GM19438 (cell line): ENCODE measurements at regions not wholly inside any gene's neighbourhood (a gene's known extent, or its start where the extent isn't known, plus 50 kb on each side); places are given as distances from the start of the nearest gene placed in this dataset.
"Not testable (repeated sequence)": the region's sequence is repeated elsewhere in the genome, so short reads cannot be mapped to it uniquely, and the experiment has no call there.

Experiments used
- ATAC-seq: cut with Tn5 transposase; IDR thresholded peaks from one replicate; pipeline ENCODE4 v1.9.1; 2021; ENCODE audit warnings: low read depth; ENCODE audit not compliant: unreplicated experiment

DNA sequence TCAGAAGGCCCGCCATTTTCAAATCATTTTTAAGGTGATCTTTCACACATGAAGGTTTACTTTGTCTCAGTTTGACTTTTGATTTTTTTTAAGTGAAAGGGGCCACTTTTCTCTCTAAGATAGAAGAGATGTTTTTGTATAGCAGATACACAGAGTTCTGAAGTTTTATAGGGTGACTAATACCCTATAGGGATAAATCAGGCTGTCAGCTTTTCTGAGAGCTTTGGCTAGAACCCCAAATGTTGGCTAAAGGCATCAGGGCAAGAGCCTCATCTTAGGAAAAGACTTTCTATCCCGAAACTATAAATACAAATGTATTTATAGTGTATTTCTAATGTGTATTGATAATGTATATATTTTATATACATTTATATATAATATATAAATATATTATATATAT lies 181.4 kb downstream of the TBX18 start:
- ATAC-seq, result no peak

DNA sequence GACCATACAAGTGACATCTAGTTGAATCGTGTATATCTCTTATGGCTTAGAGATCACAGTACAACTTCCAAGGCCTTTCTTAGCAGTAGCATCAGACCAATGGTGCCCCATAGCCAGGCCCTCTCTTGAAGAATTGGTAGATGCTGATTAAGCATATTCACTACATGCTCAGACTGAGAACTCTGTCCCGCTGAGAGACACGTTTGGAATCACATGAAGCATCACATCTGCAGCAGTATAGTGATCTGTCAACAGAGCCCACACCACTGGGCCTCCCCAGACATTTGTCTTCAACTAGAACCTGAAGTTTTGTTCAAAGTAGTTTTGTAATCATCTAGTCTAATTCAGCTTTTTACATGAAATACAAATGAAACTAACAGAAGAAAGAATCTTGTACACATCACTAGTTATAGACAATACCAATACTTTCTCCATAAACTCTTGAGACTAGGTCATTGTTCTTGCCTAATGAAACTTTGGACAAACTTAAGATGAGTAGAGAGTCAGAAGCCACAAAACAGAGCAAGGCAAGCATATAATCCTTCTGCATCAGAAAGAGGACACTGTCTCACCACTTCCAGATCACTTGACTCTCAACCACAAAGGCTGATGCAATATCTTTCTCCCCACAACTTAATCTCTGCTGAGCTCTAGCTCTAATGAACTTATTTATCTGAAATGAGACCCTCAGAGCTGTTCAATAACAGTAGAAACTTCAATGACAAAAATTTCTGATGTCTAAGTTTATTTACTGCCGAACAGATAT lies 182.7 kb downstream of the TBX18 start:
- ATAC-seq, result peak; percentile 78

DNA sequence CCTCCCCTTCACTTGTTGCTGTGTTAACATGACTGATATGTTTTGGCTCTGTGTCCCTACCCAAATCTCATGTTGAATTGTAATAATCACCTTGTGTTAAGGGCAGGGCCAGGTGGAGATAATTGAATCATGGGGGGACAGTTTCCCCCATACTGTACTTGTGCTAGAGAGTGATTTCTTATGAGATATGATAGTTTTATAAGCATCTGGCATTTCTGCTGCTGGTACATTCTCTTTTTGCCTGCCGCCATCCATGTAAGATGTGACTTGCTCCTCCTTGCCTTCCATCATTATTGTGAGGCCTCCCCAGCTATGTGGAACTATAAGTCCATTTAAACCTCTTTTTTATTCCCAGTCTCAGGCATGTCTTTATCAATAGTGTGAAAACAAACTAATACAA lies 185.0 kb downstream of the TBX18 start:
- no peak for ATAC-seq

DNA sequence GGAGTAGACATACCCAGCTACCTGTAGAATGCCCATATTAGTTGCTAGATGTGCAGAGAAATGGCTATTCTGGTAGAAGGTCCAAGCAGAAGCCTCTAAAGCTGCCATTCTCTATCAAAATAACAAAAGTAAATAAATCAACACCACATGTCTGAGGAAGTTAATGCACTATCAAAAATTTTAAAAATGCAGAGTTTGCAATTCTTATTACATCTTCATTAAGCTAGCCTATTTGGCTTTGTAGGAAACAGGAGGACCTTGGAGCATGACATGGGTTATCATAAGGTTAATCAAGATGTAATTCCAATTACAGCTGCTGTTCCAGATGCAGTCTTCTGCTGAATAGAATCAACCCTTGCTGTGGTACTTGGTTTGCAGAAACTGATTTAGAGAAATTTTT lies 188.4 kb downstream of the TBX18 start:
- ATAC-seq, result no peak

DNA sequence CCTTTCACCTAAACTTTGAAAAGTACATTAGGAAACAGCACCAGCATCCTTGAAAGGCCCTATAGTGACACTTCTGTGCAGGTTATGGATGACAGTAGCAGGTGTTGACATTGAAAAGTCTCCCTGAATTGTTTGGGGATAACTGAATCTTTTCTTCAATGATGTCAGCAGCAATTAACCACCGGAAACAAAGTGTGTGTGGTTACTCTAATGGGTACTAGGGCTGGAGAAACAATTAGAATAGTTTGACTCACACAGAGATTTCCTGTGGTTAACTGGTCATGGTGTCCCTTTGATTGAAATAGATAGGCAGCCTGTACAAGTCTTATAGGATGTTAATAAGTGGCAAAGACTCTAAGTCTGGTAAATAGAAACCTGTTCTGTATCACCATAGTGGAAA lies 189.1 kb downstream of the TBX18 start:
- peak; percentile 99 for ATAC-seq

DNA sequence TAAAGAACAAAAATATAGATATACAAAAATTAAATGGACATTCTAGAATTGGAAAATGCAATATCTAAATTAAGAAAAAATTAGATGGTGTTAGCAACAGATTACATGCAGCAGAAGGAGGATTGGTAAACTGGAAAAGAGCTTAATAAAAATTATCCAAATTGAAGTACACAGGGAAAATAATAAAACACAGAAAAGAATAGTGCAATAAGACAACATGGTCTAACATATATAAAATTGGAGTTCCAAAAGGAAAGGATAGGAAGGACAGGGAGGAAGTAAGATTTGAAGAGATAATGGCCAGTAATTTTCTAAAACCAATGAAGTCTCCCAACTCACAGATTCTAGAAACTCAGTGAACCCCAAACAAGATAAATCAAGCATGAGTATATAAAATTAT lies 194.5 kb downstream of the TBX18 start:
- ATAC-seq, result no peak

DNA sequence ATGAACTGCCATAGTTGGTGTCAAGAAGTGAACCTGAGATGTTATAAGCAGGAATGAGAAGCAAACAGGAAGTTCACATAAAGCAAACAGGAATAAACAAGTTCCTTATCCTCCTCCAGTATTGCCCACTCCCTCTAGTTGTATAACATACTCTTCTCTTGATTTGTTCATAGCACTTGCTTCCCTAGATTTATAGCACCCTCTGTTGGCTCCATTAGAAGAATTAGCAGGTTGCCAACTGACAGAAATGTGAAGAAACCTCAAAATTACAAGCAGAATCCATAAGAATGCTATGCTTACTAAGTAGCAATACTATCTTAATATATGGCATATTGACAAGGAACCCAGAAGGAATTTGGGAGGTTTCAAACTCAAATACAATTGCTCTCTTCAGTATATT lies 195.4 kb downstream of the TBX18 start:
- no peak for ATAC-seq

DNA sequence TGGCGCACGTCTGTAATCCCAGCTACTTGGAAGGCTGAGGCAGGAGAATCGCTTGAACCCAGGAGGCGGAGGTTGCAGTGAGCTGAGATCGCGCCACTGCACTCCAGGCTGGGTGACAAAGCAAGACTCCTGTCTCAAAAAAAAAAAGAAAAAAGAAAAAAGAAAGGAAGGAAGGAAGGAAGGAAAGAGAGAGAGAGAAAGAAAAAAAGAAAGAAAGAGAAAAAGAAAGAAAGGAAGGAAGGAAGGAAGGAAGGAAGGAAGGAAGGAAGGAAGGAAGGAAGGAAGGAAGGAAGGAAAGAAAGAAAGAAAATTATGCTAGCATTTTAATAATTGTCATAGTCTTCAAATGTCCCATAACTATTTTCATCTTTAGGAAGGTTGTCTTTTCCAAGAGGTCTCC lies 198.7 kb downstream of the TBX18 start:
- not testable (repeated sequence) for ATAC-seq

DNA sequence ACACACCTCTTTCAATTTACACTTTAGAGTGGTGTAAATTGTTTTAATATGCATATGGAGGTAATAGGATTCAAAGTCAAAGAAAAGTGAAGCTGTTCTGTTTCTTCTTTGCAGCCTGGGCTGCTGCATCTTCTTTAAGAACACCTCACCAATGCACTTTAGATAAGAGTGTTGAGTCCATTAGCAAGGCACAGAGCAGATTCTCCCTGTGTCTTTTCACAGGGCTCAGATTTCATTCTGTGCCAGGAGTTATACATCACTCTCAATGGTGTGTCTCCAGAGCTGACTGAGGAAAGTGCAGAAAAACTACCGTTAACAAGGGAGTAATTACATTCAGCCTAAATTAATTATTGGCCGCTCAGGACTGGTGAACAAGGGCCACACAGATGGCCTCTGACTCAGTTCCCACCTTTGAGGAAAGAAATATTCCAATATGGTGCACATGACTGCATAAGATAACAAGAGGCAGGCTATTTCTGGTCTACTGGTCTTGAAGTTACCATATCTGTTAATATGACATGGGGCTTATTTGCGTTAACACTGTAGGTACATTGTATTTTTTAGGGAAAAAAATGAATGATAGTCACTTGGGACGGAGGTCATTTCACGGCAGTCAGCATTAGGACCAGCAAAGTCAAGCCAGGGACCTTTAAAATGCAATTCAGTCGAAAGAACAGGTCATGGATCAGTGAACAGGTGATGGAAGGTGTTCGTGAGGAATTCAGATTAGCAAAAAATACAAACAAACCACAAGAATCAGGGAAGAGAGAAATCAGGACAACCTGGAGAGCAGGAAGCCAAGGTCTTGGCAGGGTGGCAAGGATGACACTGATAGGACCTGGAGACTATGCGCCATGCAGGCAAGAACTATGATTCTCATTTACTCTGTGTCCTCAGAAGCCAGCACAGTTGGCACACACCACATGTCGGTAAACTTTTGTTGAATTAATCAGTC lies 203.7 kb downstream of the TBX18 start:
- ATAC-seq, result no peak

DNA sequence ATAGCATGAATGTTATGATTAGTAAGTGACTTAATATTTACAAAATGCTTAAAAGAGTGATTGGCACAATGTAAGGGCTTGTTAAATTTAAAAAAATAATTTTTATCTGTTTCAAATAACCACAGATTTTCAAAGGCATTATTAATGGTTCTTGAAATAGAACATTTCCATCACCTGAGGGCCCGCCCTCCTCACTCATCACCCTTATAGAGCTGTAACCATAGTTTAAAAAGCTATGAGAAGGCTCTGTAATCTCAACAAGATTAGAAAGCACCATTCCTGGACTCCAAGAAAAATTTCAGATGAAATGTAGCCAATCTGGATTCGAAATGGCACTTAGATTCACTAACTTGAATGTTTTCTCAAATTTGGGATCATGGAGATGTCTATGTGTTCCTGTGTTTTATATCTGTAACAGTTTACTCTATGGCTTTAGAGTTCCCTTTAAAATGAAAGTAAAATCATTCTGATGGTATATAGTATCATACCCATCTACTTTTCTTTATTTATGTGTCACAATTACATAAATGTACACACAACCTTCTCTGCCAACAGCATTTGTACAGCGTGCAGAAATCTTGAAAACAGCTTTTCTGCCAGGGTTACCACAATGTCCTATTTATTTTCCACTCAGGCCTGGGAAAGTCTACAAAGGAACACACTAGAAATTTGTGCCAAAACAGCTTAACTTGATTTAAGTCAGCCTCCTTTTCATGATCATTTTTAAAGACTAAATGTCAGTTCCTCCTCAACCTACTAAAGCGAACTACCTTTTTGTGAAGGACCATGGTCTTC lies 207.7 kb downstream of the TBX18 start:
- ATAC-seq, result no peak

DNA sequence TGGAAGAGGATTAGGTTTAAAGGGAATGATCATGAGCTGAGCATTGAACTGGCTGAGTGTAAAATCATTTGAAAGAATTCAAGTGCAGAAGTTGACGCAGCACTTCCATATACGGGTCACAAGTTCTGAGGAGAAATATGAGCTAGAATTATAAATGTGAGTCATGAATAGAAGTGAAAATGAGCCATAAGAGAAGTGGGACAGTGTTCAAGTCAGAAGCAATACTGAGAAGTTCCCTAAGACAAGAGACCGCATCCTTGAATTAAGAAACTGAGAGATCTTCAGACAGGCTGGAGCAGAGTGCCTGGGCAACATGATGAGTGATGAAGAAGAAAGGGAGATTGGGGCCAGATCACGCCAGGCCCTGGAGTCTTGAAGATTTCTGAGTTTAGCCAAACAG lies 209.7 kb downstream of the TBX18 start:
- ATAC-seq, result no peak

DNA sequence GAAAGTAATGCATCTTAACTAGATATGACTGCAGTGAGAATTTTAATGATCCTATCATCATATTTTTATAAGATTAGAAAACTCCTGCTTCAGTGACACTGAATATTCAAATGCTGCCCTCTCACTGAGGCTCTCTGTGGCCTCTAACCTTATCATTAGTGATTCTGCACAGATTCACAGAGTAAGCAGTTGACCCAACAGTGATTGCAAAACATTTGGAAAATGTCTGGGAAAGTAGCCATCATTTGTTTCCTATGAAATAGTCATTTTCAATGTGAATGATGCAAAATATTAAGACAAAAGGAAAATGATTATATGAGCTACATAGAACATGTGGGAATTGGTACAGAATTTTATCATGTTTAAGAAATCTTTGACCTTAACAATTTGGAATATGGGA lies 210.3 kb downstream of the TBX18 start:
- no peak for ATAC-seq

DNA sequence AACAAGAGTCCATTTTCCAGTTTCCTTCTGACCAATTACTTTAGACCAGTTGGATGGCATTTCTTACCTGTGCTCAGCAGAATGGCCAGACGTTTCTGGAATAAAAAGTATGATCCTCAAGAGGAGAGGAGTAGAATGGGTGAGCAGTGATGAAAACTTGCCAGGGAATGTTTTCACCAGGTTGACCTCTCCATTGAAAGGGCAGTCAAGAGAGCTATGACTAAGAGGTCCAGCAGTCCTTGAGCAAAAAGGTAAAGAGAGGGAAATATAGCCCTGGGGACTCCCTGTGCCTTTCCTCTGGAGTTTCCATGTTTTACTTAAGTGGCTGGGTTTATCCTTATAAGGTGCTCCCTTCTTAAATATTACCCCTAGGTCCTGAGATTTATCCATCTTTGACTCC lies 210.9 kb downstream of the TBX18 start:
- ATAC-seq, result no peak

DNA sequence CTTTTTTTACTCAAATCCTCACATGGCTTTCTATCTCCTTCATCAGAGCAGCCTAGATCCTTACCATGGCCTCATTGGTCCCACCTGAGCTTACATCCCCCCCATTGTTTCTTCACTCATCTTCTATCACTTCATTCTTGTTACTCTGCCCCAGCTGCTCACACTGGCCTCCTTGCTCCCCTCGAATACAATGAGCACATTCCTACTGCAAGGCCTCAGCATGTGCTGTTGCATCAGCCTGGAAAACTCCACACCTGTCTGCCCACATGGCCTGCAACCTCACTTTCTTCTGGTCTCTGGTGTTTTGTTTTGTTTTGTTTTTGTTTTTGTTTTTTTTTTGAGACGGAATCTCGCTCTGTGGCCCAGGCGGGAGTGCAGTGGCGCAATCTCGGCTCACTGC lies 212.6 kb downstream of the TBX18 start:
- ATAC-seq, result no peak

DNA sequence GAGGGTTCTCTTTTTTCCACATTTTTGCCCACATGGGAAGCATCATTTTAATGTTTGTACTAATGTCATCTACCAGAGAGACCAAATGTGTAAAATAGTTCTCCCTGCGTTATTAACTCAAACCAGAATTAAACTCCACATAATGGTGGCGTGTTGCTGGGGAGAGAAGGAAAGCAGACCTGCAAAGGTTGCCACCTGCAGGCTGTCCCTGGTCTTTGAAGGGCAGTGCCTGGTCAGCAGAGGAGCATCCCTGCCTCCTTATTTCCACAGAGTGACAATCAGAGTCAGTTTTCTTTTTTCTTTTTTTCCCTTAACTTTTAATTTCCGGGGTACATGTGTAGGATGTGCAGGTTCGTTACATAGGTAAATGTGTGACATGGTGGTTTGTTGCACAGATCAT lies 214.5 kb downstream of the TBX18 start:
- ATAC-seq, result no peak

DNA sequence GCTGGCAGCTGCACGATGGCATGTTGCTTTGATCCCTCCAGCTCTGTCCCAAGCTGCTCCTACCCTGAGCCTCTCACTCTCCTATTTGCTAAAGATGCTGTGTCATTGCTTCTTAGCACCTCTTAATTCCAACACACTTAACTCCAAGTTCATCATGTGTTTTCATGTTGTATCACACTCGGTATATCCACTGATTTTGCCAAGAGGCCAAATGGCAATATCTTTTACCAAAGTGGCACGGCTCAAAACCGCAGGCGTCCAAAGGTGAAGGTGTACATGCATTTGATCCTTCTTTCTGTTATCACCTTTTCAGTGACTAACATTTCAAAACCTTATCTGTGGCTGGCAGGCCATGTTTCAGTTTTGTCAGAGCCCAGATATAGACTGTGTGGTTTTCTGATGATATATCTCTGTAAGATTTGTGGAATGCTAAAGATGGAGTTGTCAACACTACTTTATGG lies 217.0 kb downstream of the TBX18 start:
- no peak for ATAC-seq

DNA sequence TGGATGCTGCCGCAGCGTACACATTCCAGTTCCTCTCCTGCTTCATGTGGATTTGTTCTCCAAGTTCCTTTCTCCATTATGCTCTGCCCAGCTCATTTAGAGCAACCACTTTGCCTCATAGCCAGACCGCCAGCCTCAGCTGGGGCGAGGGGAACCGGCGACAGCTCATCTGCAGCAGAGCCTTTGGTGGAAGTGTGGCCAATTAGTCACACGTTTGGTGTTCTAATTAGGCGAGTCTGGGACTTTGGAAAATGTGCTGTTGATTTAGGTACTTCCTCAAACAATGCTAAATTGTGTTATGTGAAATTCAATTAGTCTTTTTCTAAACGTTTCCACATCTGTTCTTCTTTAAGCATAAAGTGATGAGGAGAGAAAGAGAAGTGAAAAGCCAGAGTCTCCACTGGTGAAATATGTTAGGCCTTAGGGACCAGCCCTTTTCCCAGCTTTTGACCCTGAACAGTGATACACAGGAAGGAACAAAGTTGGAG lies 217.9 kb downstream of the TBX18 start:
- ATAC-seq, result no peak

DNA sequence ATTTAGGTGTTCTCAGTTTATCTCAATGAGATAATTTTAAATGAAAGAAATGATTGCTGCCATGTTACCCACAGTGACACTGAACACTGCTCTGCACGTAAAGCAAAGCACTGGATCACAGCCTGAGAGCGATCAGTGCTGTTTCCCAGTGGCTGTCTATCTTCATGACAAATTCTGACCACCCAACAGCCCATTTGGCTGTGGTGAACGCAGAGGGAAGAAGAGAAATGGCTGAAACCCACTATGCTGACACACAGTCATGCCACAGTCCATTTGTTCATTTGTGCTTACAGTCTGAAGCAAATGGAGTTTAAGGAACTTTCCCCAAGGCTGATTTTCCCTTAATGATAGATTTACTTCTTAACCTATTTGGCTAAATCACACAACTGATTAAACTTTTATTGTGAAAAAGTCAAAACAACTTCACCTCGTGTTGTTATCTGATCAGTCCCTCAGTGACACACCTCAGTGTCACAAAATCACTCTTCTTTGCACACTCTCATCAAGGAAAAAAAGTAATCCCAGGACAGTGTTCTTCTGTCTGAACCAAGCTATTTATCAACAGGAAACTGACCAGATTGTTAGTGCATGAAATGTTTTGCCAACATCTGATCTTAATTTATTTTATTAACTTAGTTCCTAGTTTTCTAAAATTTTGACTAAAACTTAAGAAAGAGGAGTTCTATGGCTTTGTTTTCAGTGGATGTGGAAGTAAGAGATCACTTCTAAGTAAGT lies 225.1 kb downstream of the TBX18 start:
- ATAC-seq, result no peak

DNA sequence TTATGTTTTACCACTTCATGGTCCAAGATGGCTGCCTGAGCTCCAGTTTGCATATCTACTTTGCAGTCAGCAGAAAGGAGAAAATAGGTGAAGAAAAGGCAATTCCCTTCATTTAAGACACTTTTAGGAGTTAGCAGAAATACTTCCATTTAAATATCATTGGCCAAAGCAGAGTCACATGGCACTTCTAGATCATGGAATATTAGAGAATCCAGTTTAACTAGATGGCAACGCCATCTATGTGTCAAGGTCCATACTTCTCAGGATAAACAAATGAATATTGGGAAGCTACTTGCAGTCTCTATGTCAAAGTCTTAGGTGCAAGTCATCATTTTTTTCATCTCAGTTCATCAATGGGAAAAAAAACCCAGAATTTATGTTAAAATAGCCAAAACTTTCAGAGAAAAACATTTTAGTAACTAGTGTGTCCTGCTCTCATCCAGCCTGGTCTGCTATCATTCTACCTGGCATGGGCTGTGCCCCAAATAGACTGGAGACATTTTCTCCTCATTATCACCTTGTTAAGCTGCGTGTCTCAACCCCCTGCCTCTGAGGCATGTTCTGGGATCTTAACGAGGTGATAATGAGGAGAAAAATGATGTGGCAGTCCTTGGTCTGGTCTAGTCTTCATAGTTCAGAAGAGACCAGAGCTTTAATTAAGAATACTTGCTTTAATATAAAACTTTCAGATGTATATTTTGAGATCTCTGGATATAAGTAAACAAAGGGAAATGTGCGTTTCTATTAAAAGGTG lies 227.3 kb downstream of the TBX18 start:
- ATAC-seq, result no peak
